KBM-7 (cell line): ENCODE measurements at regions not wholly inside any gene's neighbourhood (a gene's known extent, or its start where the extent isn't known, plus 50 kb on each side); places are given as distances from the start of the nearest gene placed in this dataset.
"Not testable (repeated sequence)": the region's sequence is repeated elsewhere in the genome, so short reads cannot be mapped to it uniquely, and the experiment has no call there.

Experiments used
- DNase-seq: peaks from one replicate; pipeline ENCODE4 v3.0.0-alpha.2; 2015
- in situ Hi-C: fragments of 300-500 bp; cut with MboI; formaldehyde crosslinking; loops from 2 replicates; pipeline ENCODE4 v1.14.3; 2020; ENCODE audit warnings: low sequenced_read_pairs, low pct_unique_long_range_greater_than_20kb, mixed read lengths

GRCh38 chr7:85940798-85941197 is 702.9 kb upstream of the GRM3 start:
- in situ Hi-C loops = no loop called here
- no peak for DNase-seq

GRCh38 chr7:85931919-85932318 is 711.8 kb upstream of the GRM3 start:
- in situ Hi-C loops = no loop called here
- no peak for DNase-seq

- DNase-seq = no peak
These were observed 715.2 kb upstream of the GRM3 start for GRCh38 chr7:85928500-85928899.

GRCh38 chr7:85927226-85927625 is 716.5 kb upstream of the GRM3 start:
- in situ Hi-C loops = no loop called here
- DNase-seq = no peak

More at GRCh38 chr7:85928500-85928899, 715.2 kb upstream of the GRM3 start:
- in situ Hi-C loops = no loop called here

- in situ Hi-C loops = no loop called here
- no peak for DNase-seq
These were observed 719.6 kb upstream of the GRM3 start for GRCh38 chr7:85924062-85924461.

GRCh38 chr7:85916016-85916415 is 727.7 kb upstream of the GRM3 start:
- in situ Hi-C loops = no loop called here
- no peak for DNase-seq

- no peak for DNase-seq
- in situ Hi-C loops = no loop called here
These were observed 727.6 kb upstream of the SEMA3D start for GRCh38 chr7:85914437-85914836.

- in situ Hi-C loops = no loop called here
These were observed 721.2 kb upstream of the SEMA3D start for GRCh38 chr7:85908051-85908450.

GRCh38 chr7:85897967-85898366 is 711.1 kb upstream of the SEMA3D start:
- in situ Hi-C loops = no loop called here
- DNase-seq = no peak

More at GRCh38 chr7:85908051-85908450, 721.2 kb upstream of the SEMA3D start:
- DNase-seq = no peak

- in situ Hi-C loops = no loop called here
- no peak for DNase-seq
These were observed 709.7 kb upstream of the SEMA3D start for GRCh38 chr7:85896531-85896930.

- in situ Hi-C loops = no loop called here
These were observed 709.0 kb upstream of the SEMA3D start for GRCh38 chr7:85895835-85896234.

GRCh38 chr7:85891900-85892299 is 705.0 kb upstream of the SEMA3D start:
- in situ Hi-C loops = not testable (repeated sequence)

More at GRCh38 chr7:85895835-85896234, 709.0 kb upstream of the SEMA3D start:
- no peak for DNase-seq

GRCh38 chr7:85890244-85890811 is 703.5 kb upstream of the SEMA3D start:
- peak; percentile 26 for DNase-seq
- in situ Hi-C loops = no loop called here

More at GRCh38 chr7:85891900-85892299, 705.0 kb upstream of the SEMA3D start:
- DNase-seq = not testable (repeated sequence)

GRCh38 chr7:85887133-85887532 is 700.3 kb upstream of the SEMA3D start:
- in situ Hi-C loops = no loop called here

GRCh38 chr7:85882335-85882734 is 695.5 kb upstream of the SEMA3D start:
- in situ Hi-C loops = no loop called here

More at GRCh38 chr7:85887133-85887532, 700.3 kb upstream of the SEMA3D start:
- DNase-seq = no peak

GRCh38 chr7:85875398-85875797 is 688.5 kb upstream of the SEMA3D start:
- DNase-seq = no peak
- in situ Hi-C loops = no loop called here

More at GRCh38 chr7:85882335-85882734, 695.5 kb upstream of the SEMA3D start:
- no peak for DNase-seq

GRCh38 chr7:85866540-85866939 is 679.7 kb upstream of the SEMA3D start:
- DNase-seq = no peak
- in situ Hi-C loops = no loop called here

GRCh38 chr7:85851571-85852193 is 664.8 kb upstream of the SEMA3D start:
- in situ Hi-C loops = no loop called here
- DNase-seq = peak; percentile 31

- DNase-seq = no peak
- in situ Hi-C loops = no loop called here
These were observed 663.5 kb upstream of the SEMA3D start for GRCh38 chr7:85850381-85850780.

GRCh38 chr7:85840554-85840953 is 653.7 kb upstream of the SEMA3D start:
- no peak for DNase-seq
- in situ Hi-C loops = loop anchor here (25.0 kb wide), 1 partner anchor 803 kb away; no protein-coding TSS in a partner anchor

- DNase-seq = no peak
- in situ Hi-C loops = loop anchor here (25.0 kb wide), 1 partner anchor 796 kb away; no protein-coding TSS in a partner anchor
These were observed 646.2 kb upstream of the SEMA3D start for GRCh38 chr7:85833066-85833465.
